H1 (cell line): ENCODE measurements at regions not wholly inside any gene's neighbourhood (a gene's known extent, or its start where the extent isn't known, plus 50 kb on each side); places are given as distances from the start of the nearest gene placed in this dataset.

Source experiments
- CTCF ChIA-PET: fragments of 300-600 bp; sonication (Branson Sonifier 250); formaldehyde crosslinking; loops from one replicate; lab custom pipeline; 2021; ENCODE audit not compliant: partially characterized antibody; lab: Charles Lee
- POLR2A ChIA-PET: fragments of 300-600 bp; sonication (Branson Sonifier 250); formaldehyde crosslinking; loops from one replicate; lab custom pipeline; 2021; ENCODE audit warnings: inconsistent platforms; ENCODE audit not compliant: partially characterized antibody; lab: Charles Lee
- DNase-seq, 2 experiments: peaks; one replicate each; pipeline versions ENCODE4 v3.0.0 to v3.0.0-alpha.2; 2010 to 2022; ENCODE audit warnings: low spot score in 2 of 2, low read depth in 1 of 2, mixed read lengths in 1 of 2
- FAIRE-seq: peaks from 2 replicates; lab custom pipeline; 2011; peaks lifted over from hg19 to GRCh38; lab: Jason Lieb, UNC
- H2AFZ ChIP-seq: 2 replicates; pipeline ENCODE4 v1.8.1; 2012; ENCODE audit warnings: low read length, inconsistent platforms
- H2AK5ac ChIP-seq: 2 replicates; pipeline ENCODE4 v1.6.1; 2013; ENCODE audit warnings: low read depth, low read length
- H2BK120ac ChIP-seq: replicated peaks from 2 replicates; pipeline ENCODE3; 2013; ENCODE audit warnings: low read depth, low read length, inconsistent platforms
- H2BK12ac ChIP-seq: 2 replicates; pipeline ENCODE4 v1.6.1; 2013; ENCODE audit warnings: low read depth, low read length
- H2BK15ac ChIP-seq: 2 replicates; pipeline ENCODE4 v1.6.1; 2013; ENCODE audit warnings: low read length
- H2BK20ac ChIP-seq: 2 replicates; pipeline ENCODE4 v1.6.1; 2013; ENCODE audit warnings: low read length
- H2BK5ac ChIP-seq: 2 replicates; pipeline ENCODE4 v1.6.1; 2013; ENCODE audit warnings: low read depth, low read length
- H3K14ac ChIP-seq: 2 replicates; pipeline ENCODE4 v1.6.1; 2013; ENCODE audit warnings: inconsistent platforms; ENCODE audit not compliant: insufficient read length
- H3K18ac ChIP-seq: 2 replicates; pipeline ENCODE4 v1.6.1; 2013; ENCODE audit warnings: low read length; ENCODE audit errors: extremely low read depth
- H3K23ac ChIP-seq: 2 replicates; pipeline ENCODE4 v1.6.1; 2013; ENCODE audit warnings: inconsistent platforms; ENCODE audit not compliant: insufficient read length
- H3K23me2 ChIP-seq: 2 replicates; pipeline ENCODE4 v1.6.1; 2013; ENCODE audit warnings: low read depth, low read length
- H3K27ac ChIP-seq: 2 replicates; pipeline ENCODE4 v1.6.1; 2011; ENCODE audit warnings: low read depth, low read length, inconsistent platforms
- H3K27me3 ChIP-seq, 4 experiments: replicated peaks in 1 of 4; 1 replicate in 1 of 4; 2 replicates in 3 of 4; pipeline versions ENCODE4 v1.6.1 to v1.8.1; 2011 to 2013; ENCODE audit warnings: low read length in 3 of 4, mild to moderate bottlenecking in 3 of 4, inconsistent platforms in 2 of 4, mixed read lengths in 2 of 4, moderate library complexity in 1 of 4; ENCODE audit not compliant: control insufficient read depth in 3 of 4, insufficient read depth in 3 of 4; ENCODE audit errors: extremely low read depth in 1 of 4
- H3K36me3 ChIP-seq, 4 experiments: 2 replicates each; pipeline versions ENCODE4 v1.6.1 to v1.8.1; 2011 to 2013; ENCODE audit warnings: mild to moderate bottlenecking in 4 of 4, low read length in 3 of 4, moderate library complexity in 2 of 4, control low read depth in 1 of 4, inconsistent platforms in 1 of 4; ENCODE audit not compliant: insufficient read depth in 4 of 4, control insufficient read depth in 2 of 4
- H3K4ac ChIP-seq: replicated peaks from 2 replicates; pipeline ENCODE3; 2013; ENCODE audit warnings: low read length, low read depth, mixed read lengths, inconsistent platforms; ENCODE audit not compliant: insufficient read length
- H3K4me1 ChIP-seq, 4 experiments: replicated peaks in 1 of 4; 1 replicate in 1 of 4; 2 replicates in 3 of 4; pipeline versions ENCODE4 v1.6.1 to v1.8.1; 2011 to 2013; ENCODE audit warnings: low read length in 3 of 4, inconsistent platforms in 2 of 4, mixed read lengths in 1 of 4; ENCODE audit not compliant: insufficient read depth in 4 of 4, control insufficient read depth in 3 of 4
- H3K4me2 ChIP-seq, 2 experiments: 2 replicates each; pipeline versions ENCODE4 v1.6.1 to v1.8.1; 2011 to 2013; ENCODE audit warnings: low read depth in 2 of 2, low read length in 2 of 2, control low read depth in 1 of 2, inconsistent platforms in 1 of 2, mild to moderate bottlenecking in 1 of 2; ENCODE audit not compliant: insufficient read depth in 1 of 2
- H3K4me3 ChIP-seq, 4 experiments: fragments of 200-600, 300-600 bp in 1 of 4; sonication (generic), shearing (Covaris generic), sonication (Bioruptor Twin) in 1 of 4; 2 replicates each; pipeline versions ENCODE4 v1.5.1 to v1.8.1; 2011 to 2016; ENCODE audit warnings: low read length in 4 of 4, low read depth in 3 of 4, control low read depth in 2 of 4, inconsistent platforms in 2 of 4, mild to moderate bottlenecking in 2 of 4, mixed read lengths in 1 of 4, moderate library complexity in 1 of 4; ENCODE audit not compliant: insufficient read depth in 2 of 4; ENCODE audit errors: extremely low read depth in 1 of 4
- H3K56ac ChIP-seq: replicated peaks from 2 replicates; pipeline ENCODE3; 2013; ENCODE audit warnings: low read depth, mild to moderate bottlenecking, mixed read lengths, low read length, inconsistent platforms; ENCODE audit not compliant: insufficient read length
- H3K79me1 ChIP-seq: 2 replicates; pipeline ENCODE4 v1.6.1; 2013; ENCODE audit warnings: low read depth, low read length, control low read depth
- H3K79me2 ChIP-seq, 2 experiments: 2 replicates each; pipeline versions ENCODE4 v1.6.1 to v1.8.1; 2012 to 2013; ENCODE audit warnings: low read length in 2 of 2, mild to moderate bottlenecking in 2 of 2, inconsistent platforms in 1 of 2; ENCODE audit not compliant: insufficient read depth in 2 of 2, control insufficient read depth in 1 of 2
- H3K9ac ChIP-seq, 4 experiments: replicated peaks in 1 of 4; 1 replicate in 1 of 4; 2 replicates in 3 of 4; pipeline versions ENCODE4 v1.6.1 to v1.8.1; 2011 to 2013; ENCODE audit warnings: low read depth in 3 of 4, low read length in 3 of 4, control low read depth in 2 of 4, mild to moderate bottlenecking in 2 of 4, moderate library complexity in 2 of 4, inconsistent platforms in 1 of 4; ENCODE audit errors: extremely low read depth in 1 of 4
- H3K9me3 ChIP-seq, 2 experiments: 2 replicates each; pipeline versions ENCODE4 v1.6.1 to v1.8.1; 2012 to 2013; ENCODE audit warnings: mild to moderate bottlenecking in 2 of 2, moderate library complexity in 2 of 2, control low read depth in 1 of 2, inconsistent platforms in 1 of 2, low read depth in 1 of 2, low read length in 1 of 2, mixed read lengths in 1 of 2; ENCODE audit not compliant: insufficient read depth in 2 of 2
- H4K20me1 ChIP-seq, 2 experiments: replicated peaks in 1 of 2; 2 replicates each; pipeline versions ENCODE3 to v1.8.1; 2011 to 2013; ENCODE audit warnings: inconsistent platforms in 2 of 2, low read length in 2 of 2, mild to moderate bottlenecking in 1 of 2; ENCODE audit not compliant: insufficient read depth in 2 of 2, control insufficient read depth in 1 of 2
- H4K5ac ChIP-seq: 2 replicates; pipeline ENCODE4 v1.6.1; 2013; ENCODE audit warnings: low read length, low read depth, mixed read lengths, inconsistent platforms; ENCODE audit not compliant: insufficient read length
- H4K8ac ChIP-seq: 2 replicates; pipeline ENCODE4 v1.8.0; 2013; ENCODE audit warnings: mild to moderate bottlenecking, moderate library complexity, low read length, inconsistent platforms; ENCODE audit not compliant: insufficient read depth; ENCODE audit errors: extremely low read depth
- H4K91ac ChIP-seq: replicated peaks from 2 replicates; pipeline ENCODE3; 2013; ENCODE audit warnings: low read length, mixed read lengths, inconsistent platforms; ENCODE audit not compliant: insufficient read length
- ATF2 ChIP-seq: IDR thresholded peaks from 2 replicates; pipeline ENCODE4 v1.6.1; 2012; ENCODE audit warnings: low read length, inconsistent platforms
- CEBPB ChIP-seq: IDR thresholded peaks from 2 replicates; pipeline ENCODE4 v1.6.1; 2012; ENCODE audit warnings: low read depth, low read length
- CHD2 ChIP-seq: IDR thresholded peaks from 2 replicates; pipeline ENCODE4 v1.6.1; 2012; ENCODE audit warnings: low read length, improper control_type of control experiment
- CREB1 ChIP-seq: IDR thresholded peaks from 2 replicates; pipeline ENCODE4 v1.6.1; 2012; ENCODE audit warnings: inconsistent platforms
- EP300 ChIP-seq, 2 experiments: IDR thresholded peaks; 1 replicate in 1 of 2; 2 replicates in 1 of 2; pipeline ENCODE4 v1.6.1; 2011 to 2012; ENCODE audit warnings: low read depth in 2 of 2, low read length in 2 of 2, mild to moderate bottlenecking in 2 of 2, borderline replicate concordance in 1 of 2, inconsistent platforms in 1 of 2, moderate library complexity in 1 of 2
- EZH2 ChIP-seq: fragments of 200-600 bp; sonication (generic); IDR thresholded peaks from 2 replicates; pipeline ENCODE4 v1.7.1; 2012; ENCODE audit warnings: low read depth, mild to moderate bottlenecking, moderate library complexity, low read length, inconsistent platforms; ENCODE audit not compliant: severe bottlenecking
- GTF2F1 ChIP-seq: IDR thresholded peaks from 2 replicates; pipeline ENCODE4 v1.6.1; 2012; ENCODE audit warnings: low read depth, low read length, improper control_type of control experiment, borderline replicate concordance
- POU5F1 ChIP-seq: IDR thresholded peaks from 2 replicates; pipeline ENCODE4 v1.6.1; 2011; ENCODE audit warnings: low read depth, mild to moderate bottlenecking, low read length, moderate library complexity
- RAD21 ChIP-seq, 2 experiments: IDR thresholded peaks in 1 of 2; conservative IDR thresholded peaks in 1 of 2; 2 replicates each; pipeline ENCODE4 v1.6.1; 2011; ENCODE audit warnings: low read depth in 2 of 2, low read length in 2 of 2, improper control_type of control experiment in 1 of 2, inconsistent platforms in 1 of 2, mild to moderate bottlenecking in 1 of 2, moderate library complexity in 1 of 2
- RNF2 ChIP-seq: fragments of 200-900, 300-1000 bp; sonication (generic); IDR thresholded peaks from 2 replicates; pipeline ENCODE4 v1.7.1; 2016; ENCODE audit warnings: borderline replicate concordance, low read depth, mild to moderate bottlenecking, antibody characterized with exemption, low read length; ENCODE audit not compliant: poor library complexity, severe bottlenecking; ENCODE audit errors: missing control alignments
- SUZ12 ChIP-seq: fragments of 200-600 bp; sonication (generic); IDR thresholded peaks from 2 replicates; pipeline ENCODE4 v1.6.1; 2012; ENCODE audit warnings: mild to moderate bottlenecking, inconsistent platforms, low read length, moderate library complexity, mixed read lengths
- TAF7 ChIP-seq: optimal IDR thresholded peaks from 2 replicates; pipeline ENCODE3; 2011; ENCODE audit warnings: low read depth, mild to moderate bottlenecking, inconsistent platforms, low read length, moderate library complexity, borderline replicate concordance
- WGBS, 2 experiments: shearing (Covaris generic) in 1 of 2; methylation state at CpG; one replicate each; pipeline versions ENCODE4 v1.1.6 to v1.1.7; 2013 to 2015; ENCODE audit warnings: low lambda C conversion rate in 2 of 2, mixed read lengths in 2 of 2, inconsistent platforms in 1 of 2, low coverage in 1 of 2, missing lambda C conversion rate in 1 of 2; ENCODE audit not compliant: insufficient replicate concordance in 2 of 2, insufficient coverage in 1 of 2, insufficient read length in 1 of 2; ENCODE audit errors: extremely low coverage in 1 of 2, missing lambda C conversion rate in 1 of 2; 5-methylcytosine and 5-hydroxymethylcytosine counted together

DNA sequence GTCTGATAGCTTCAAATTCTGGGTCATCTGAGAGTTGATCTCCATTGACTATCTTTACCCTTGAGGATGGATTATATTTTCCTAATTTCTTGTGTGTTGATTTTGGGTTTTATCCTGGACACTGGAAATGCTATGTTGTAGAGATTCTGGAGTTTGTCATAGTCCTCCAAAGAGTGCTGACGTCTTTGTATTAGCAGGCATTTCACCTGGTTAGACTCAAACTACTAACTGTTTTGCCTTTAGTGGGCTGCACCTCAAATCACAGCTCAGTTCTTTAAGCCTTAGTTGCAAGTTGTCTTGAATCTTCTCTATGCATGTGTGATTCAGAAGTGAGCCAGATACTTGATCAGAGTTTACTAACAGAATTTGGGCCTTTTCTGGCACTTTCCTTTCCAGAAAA is 264.3 kb downstream of the RPS24 start:
- Histone ChIP-seq H3K27ac (no peak overlapping the region), H3K79me2 (no peaks in the 10 kb centered on the region), H3K56ac (no peak overlapping the region), H4K8ac (no peak overlapping the region), H2BK120ac (no peak overlapping the region), H4K5ac (no peak overlapping the region), H4K20me1 (no peaks in the 10 kb centered on the region), H3K14ac (no peak overlapping the region), H2AFZ (no peak overlapping the region), H3K4me3 (no peak overlapping the region), H4K91ac (no peak overlapping the region), H3K23me2 (peaks cover 4% of the 10 kb centered on the region), H3K23ac (no peak overlapping the region), H3K9me3 (no peaks in the 10 kb centered on the region; a peak in 1 of 4 replicates), H2AK5ac (no peak overlapping the region), H3K4ac (no peak overlapping the region), H2BK12ac (no peak overlapping the region), H3K79me1 (no peaks in the 10 kb centered on the region), H3K4me1 (peaks cover 7 to 15% (median 9%) of the 10 kb centered on the region in 4 experiments), H2BK20ac (no peak overlapping the region), H3K36me3 (no peaks in the 10 kb centered on the region), H3K27me3 (no peaks in the 10 kb centered on the region), H3K18ac (no peak overlapping the region), H2BK5ac (no peak overlapping the region), H3K9ac (no peak overlapping the region), H3K4me2 (no peak overlapping the region), H2BK15ac (no peak overlapping the region)
- POLR2A ChIA-PET, result no interaction called here
- DNase-seq, result no peak
- CTCF ChIA-PET, result interaction anchor here (1.4 to 1.8 kb wide), 3 partner anchors 37 to 67 kb away, joined by 3 to 4 read pairs (median 3); no protein-coding TSS in a partner anchor
- WGBS, 2 experiments, result 72% methylated on average over 1 of the region's 1 CpG; no CpG with 5 or more reads in 1 of the 2 experiments
- FAIRE-seq, result no peak
- no peak for TF ChIP-seq POU5F1
- TF ChIP-seq RNF2, result no peak
- TF ChIP-seq CEBPB, result no peak
- no peak for TF ChIP-seq RAD21 (IDR thresholded peaks at IDR 0.05 in 1 of 2, conservative IDR thresholded peaks at IDR 0.05 in 1 of 2; ENCODE audit: low read depth in 2 of 2, low read length in 2 of 2)
- no peak for TF ChIP-seq EP300 (IDR thresholded peaks at IDR 0.05; ENCODE audit: borderline replicate concordance in 1 of 2, low read depth in 2 of 2, low read length in 2 of 2)
- no peak for TF ChIP-seq CREB1
- no peak for TF ChIP-seq TAF7
- no peak for TF ChIP-seq EZH2
- TF ChIP-seq CHD2, result no peak
- no peak for TF ChIP-seq ATF2
- TF ChIP-seq GTF2F1, result no peak
- no peak for TF ChIP-seq SUZ12
